Neuron (in vitro differentiated cells): ENCODE measurements at regions not wholly inside any gene's neighbourhood (a gene's known extent, or its start where the extent isn't known, plus 50 kb on each side); places are given as distances from the start of the nearest gene placed in this dataset.
"Not testable (repeated sequence)": the region's sequence is repeated elsewhere in the genome, so short reads cannot be mapped to it uniquely, and the experiment has no call there.

Source experiments
- H2AFZ ChIP-seq: one replicate; pipeline ENCODE4 v1.6.1; 2013; ENCODE audit warnings: low read depth, mild to moderate bottlenecking, inconsistent platforms, low read length, moderate library complexity
- H3K27me3 ChIP-seq: one replicate; pipeline ENCODE4 v1.6.1; 2013; ENCODE audit warnings: low read length; ENCODE audit not compliant: insufficient read depth
- H3K36me3 ChIP-seq: one replicate; pipeline ENCODE4 v1.6.1; 2013; ENCODE audit warnings: low read length; ENCODE audit not compliant: insufficient read depth
- H3K4me1 ChIP-seq: one replicate; pipeline ENCODE4 v1.6.1; 2013; ENCODE audit warnings: low read length; ENCODE audit not compliant: insufficient read depth
- H3K4me3 ChIP-seq: 2 replicates; pipeline ENCODE4 v1.5.1; 2013; ENCODE audit warnings: mild to moderate bottlenecking, low read length, moderate library complexity
- H3K9me3 ChIP-seq: one replicate; pipeline ENCODE4 v1.6.1; 2013; ENCODE audit warnings: low read length

- peaks cover 26% of the 10 kb centered on the region for H3K4me1 ChIP-seq
- H3K36me3 ChIP-seq, result no peaks in the 10 kb centered on the region
- no peak overlapping the region for H2AFZ ChIP-seq
- H3K4me3 ChIP-seq, result no peak overlapping the region
- no peaks in the 10 kb centered on the region for H3K9me3 ChIP-seq
- no peaks in the 10 kb centered on the region for H3K27me3 ChIP-seq
These were observed 96.2 kb upstream of the EFNA5 start for GRCh38 chr5:107766972-107767371.

- Histone ChIP-seq H2AFZ (no peak overlapping the region), H3K27me3 (no peaks in the 10 kb centered on the region), H3K4me1 (peaks cover 21% of the 10 kb centered on the region), H3K36me3 (no peaks in the 10 kb centered on the region), H3K4me3 (no peak overlapping the region), H3K9me3 (no peaks in the 10 kb centered on the region)
These were observed 95.7 kb upstream of the EFNA5 start for GRCh38 chr5:107766439-107766838.

GRCh38 chr5:107765805-107766063 is 95.0 kb upstream of the EFNA5 start:
- Histone ChIP-seq H3K9me3 (no peaks in the 10 kb centered on the region), H3K27me3 (no peaks in the 10 kb centered on the region), H3K4me3 (no peak overlapping the region), H3K36me3 (no peaks in the 10 kb centered on the region), H3K4me1 (peaks cover 18% of the 10 kb centered on the region), H2AFZ (no peak overlapping the region)

- H3K9me3 ChIP-seq, result no peaks in the 10 kb centered on the region
- no peak overlapping the region for H2AFZ ChIP-seq
- H3K36me3 ChIP-seq, result no peaks in the 10 kb centered on the region
- H3K4me1 ChIP-seq, result peaks cover 12% of the 10 kb centered on the region
- no peak overlapping the region for H3K4me3 ChIP-seq
- H3K27me3 ChIP-seq, result no peaks in the 10 kb centered on the region
These were observed 94.5 kb upstream of the EFNA5 start for GRCh38 chr5:107764976-107765804.

- Histone ChIP-seq H3K4me1 (peaks cover 3% of the 10 kb centered on the region), H2AFZ (no peak overlapping the region), H3K4me3 (no peak overlapping the region), H3K9me3 (no peaks in the 10 kb centered on the region), H3K27me3 (no peaks in the 10 kb centered on the region), H3K36me3 (no peaks in the 10 kb centered on the region)
These were observed 93.5 kb upstream of the EFNA5 start for GRCh38 chr5:107764282-107764681.

GRCh38 chr5:107753427-107753826 is 82.7 kb upstream of the EFNA5 start:
- Histone ChIP-seq H3K4me1 (no peaks in the 10 kb centered on the region), H3K27me3 (no peaks in the 10 kb centered on the region), H2AFZ (no peak overlapping the region), H3K9me3 (peaks cover 4% of the 10 kb centered on the region), H3K36me3 (no peaks in the 10 kb centered on the region), H3K4me3 (no peak overlapping the region)

- H2AFZ ChIP-seq, result no peak overlapping the region
- H3K36me3 ChIP-seq, result no peaks in the 10 kb centered on the region
- no peak overlapping the region for H3K4me3 ChIP-seq
- H3K9me3 ChIP-seq, result peaks cover 3% of the 10 kb centered on the region
- peaks cover 11% of the 10 kb centered on the region for H3K4me1 ChIP-seq
- H3K27me3 ChIP-seq, result no peaks in the 10 kb centered on the region
These were observed 73.9 kb upstream of the EFNA5 start for GRCh38 chr5:107744418-107745330.

GRCh38 chr5:107743373-107744000 is 72.8 kb upstream of the EFNA5 start:
- Histone ChIP-seq H3K9me3 (peaks cover 3% of the 10 kb centered on the region), H3K27me3 (no peaks in the 10 kb centered on the region), H3K4me1 (peaks cover 11% of the 10 kb centered on the region), H3K4me3 (no peak overlapping the region), H3K36me3 (no peaks in the 10 kb centered on the region), H2AFZ (no peak overlapping the region)

- Histone ChIP-seq H2AFZ (no peak overlapping the region), H3K36me3 (no peaks in the 10 kb centered on the region), H3K4me1 (peaks cover 4% of the 10 kb centered on the region), H3K9me3 (peaks cover 3% of the 10 kb centered on the region), H3K4me3 (no peak overlapping the region), H3K27me3 (no peaks in the 10 kb centered on the region)
These were observed 68.9 kb upstream of the EFNA5 start for GRCh38 chr5:107739661-107740060.

GRCh38 chr5:107736638-107737037 is 65.9 kb upstream of the EFNA5 start:
- Histone ChIP-seq H3K36me3 (no peaks in the 10 kb centered on the region), H3K27me3 (no peaks in the 10 kb centered on the region), H3K4me1 (no peaks in the 10 kb centered on the region), H3K4me3 (no peak overlapping the region), H2AFZ (no peak overlapping the region), H3K9me3 (peaks cover 3% of the 10 kb centered on the region)

GRCh38 chr5:107736089-107736488 is 65.4 kb upstream of the EFNA5 start:
- H3K36me3 ChIP-seq, H3K9me3 ChIP-seq, H3K27me3 ChIP-seq, H3K4me3 ChIP-seq, H2AFZ ChIP-seq, H3K4me1 ChIP-seq: not testable (repeated sequence)

- Histone ChIP-seq H3K4me1 (no peaks in the 10 kb centered on the region), H3K4me3 (no peak overlapping the region), H3K36me3 (no peaks in the 10 kb centered on the region), H3K27me3 (no peaks in the 10 kb centered on the region), H2AFZ (no peak overlapping the region), H3K9me3 (peaks cover 1% of the 10 kb centered on the region)
These were observed 64.8 kb upstream of the EFNA5 start for GRCh38 chr5:107735558-107735957.

GRCh38 chr5:107726896-107727295 is 56.2 kb upstream of the EFNA5 start:
- H3K4me3 ChIP-seq, result no peak overlapping the region
- H3K4me1 ChIP-seq, result no peaks in the 10 kb centered on the region
- no peaks in the 10 kb centered on the region for H3K36me3 ChIP-seq
- H3K9me3 ChIP-seq, result peaks cover 3% of the 10 kb centered on the region
- H2AFZ ChIP-seq, result no peak overlapping the region
- no peaks in the 10 kb centered on the region for H3K27me3 ChIP-seq
